Heart left ventricle (tissue), 16 donors: ENCODE measurements at regions not wholly inside any gene's neighbourhood (a gene's known extent, or its start where the extent isn't known, plus 50 kb on each side); places are given as distances from the start of the nearest gene placed in this dataset.

Experiments
- ATAC-seq, 4 donors: fragments of 200-7000 bp; cut with Tn5 transposase; one replicate each; pipeline ENCODE4 v1.9.1; 2020 to 2022; ENCODE audit warnings: moderate library complexity in 4 of 4, mild to moderate bottlenecking in 3 of 4, moderate number of reproducible peaks in 1 of 4
- DNase-seq, 5 donors: peaks; one replicate each; pipeline ENCODE4 v3.0.0-alpha.2; 2020
- H3K27ac ChIP-seq, 12 donors: fragments of 200-600 bp; sonication (generic) in 4 of 12; one replicate each; pipeline versions ENCODE4 v1.5.0 to v1.8.0; 2016 to 2022; ENCODE audit warnings: mild to moderate bottlenecking in 2 of 12
- H3K27me3 ChIP-seq, 9 donors: fragments of 200-600 bp; sonication (generic) in 2 of 9; one replicate each; pipeline versions ENCODE4 v1.5.1 to v1.8.0; 2016 to 2022; ENCODE audit warnings: mild to moderate bottlenecking in 3 of 9
- H3K36me3 ChIP-seq, 9 donors: fragments of 200-600 bp; sonication (generic) in 2 of 9; one replicate each; pipeline versions ENCODE4 v1.5.0 to v1.8.0; 2018 to 2022; ENCODE audit warnings: mild to moderate bottlenecking in 2 of 9
- H3K4me1 ChIP-seq, 12 donors: fragments of 200-600 bp; sonication (generic) in 4 of 12; one replicate each; pipeline versions ENCODE4 v1.5.0 to v1.8.0; 2016 to 2022; ENCODE audit warnings: mild to moderate bottlenecking in 3 of 12
- H3K4me3 ChIP-seq, 12 donors: fragments of 200-600 bp; sonication (generic) in 4 of 12; one replicate each; pipeline versions ENCODE4 v1.5.0 to v1.8.0; 2017 to 2022; ENCODE audit warnings: mild to moderate bottlenecking in 9 of 12, moderate library complexity in 4 of 12
- H3K9me3 ChIP-seq, 12 donors: fragments of 200-600 bp; sonication (generic) in 4 of 12; one replicate each; pipeline versions ENCODE4 v1.5.0 to v1.8.0; 2016 to 2022; ENCODE audit warnings: mild to moderate bottlenecking in 1 of 12
- POLR2A ChIP-seq, 2 donors: fragments of 450-650 bp; IDR thresholded peaks; one replicate each; pipeline ENCODE4 v1.6.1; 2017; ENCODE audit warnings: antibody characterized with exemption in 2 of 2, mild to moderate bottlenecking in 2 of 2, moderate library complexity in 2 of 2
- WGBS, 4 donors: extraction: QIAGEN DNeasy Blood & Tissue Kit in 2 of 4; methylation state at CpG; one replicate each; pipeline versions ENCODE4 v1.1.5 to v1.1.7; 2013 to 2018; 5-methylcytosine and 5-hydroxymethylcytosine counted together
- intact Hi-C, 10 donors: fragments of 100-400 bp; cut with DNase I; formaldehyde crosslinking; loops; one replicate each; pipeline versions ENCODE4 v1.11.1 to v1.14.2; 2022
- TF ChIP-seq, protein P1 (sequence below), 12 donors: fragments of 200-600 bp; sonication (generic) in 4 of 12; IDR thresholded peaks; one replicate each; pipeline versions ENCODE4 v1.5.0 to v1.8.0; 2018 to 2022; ENCODE audit warnings: antibody characterized with exemption in 12 of 12, mild to moderate bottlenecking in 5 of 12
- donor health status: ischemic (EF 13 %, LVEDD 7.1; RV severe dilation, severe dysfunction).
- donor health status: healthy with polysubstance abuse.
- donor health status: DM: no; HTN: yes; CAD: no.
- donor health status: DM: no; HTN: no; CAD: no.
- donor health status: ischemic (EF 25% LVEDD 6.9; RV normal size, moderate dysfunction).
- donor health status: ischemic (EF 25% LVEDD 5.7; RV mildly dilated, moderate dysfunction).
- donor health status: healthy.
- donor health status: DM: yes; HTN: yes; CAD: no.
- donor health status: ischemic (EF 35%, LVEDD 5.7; RV mildly dilated, moderate dysfunction).
- donor health status: nonischemic (EF 11% LVEDD 7.7; RV severe dilation, severe dysfunction).
- donor health status: DM: yes; HTN: yes; CAD: no.
- donor health status: PGD.
- donor health status: ischemic (EF 29% LVEDD 5.4; RV normal size, mild dysfunction).
- donor health status: nonischemic (EF 23%, LVEDD 6.1; RV moderate dilation, normal function).

GRCh38 chr6:130516604-130517003, 150.8 kb downstream of the TMEM200A start:
- no peaks in the 10 kb centered on the region for H3K9me3 ChIP-seq
- DNase-seq (no peak), ATAC-seq (no peak)
- TF ChIP-seq POLR2A (IDR thresholded peaks at IDR 0.05) = no peak
- TF ChIP-seq, protein P1, sequence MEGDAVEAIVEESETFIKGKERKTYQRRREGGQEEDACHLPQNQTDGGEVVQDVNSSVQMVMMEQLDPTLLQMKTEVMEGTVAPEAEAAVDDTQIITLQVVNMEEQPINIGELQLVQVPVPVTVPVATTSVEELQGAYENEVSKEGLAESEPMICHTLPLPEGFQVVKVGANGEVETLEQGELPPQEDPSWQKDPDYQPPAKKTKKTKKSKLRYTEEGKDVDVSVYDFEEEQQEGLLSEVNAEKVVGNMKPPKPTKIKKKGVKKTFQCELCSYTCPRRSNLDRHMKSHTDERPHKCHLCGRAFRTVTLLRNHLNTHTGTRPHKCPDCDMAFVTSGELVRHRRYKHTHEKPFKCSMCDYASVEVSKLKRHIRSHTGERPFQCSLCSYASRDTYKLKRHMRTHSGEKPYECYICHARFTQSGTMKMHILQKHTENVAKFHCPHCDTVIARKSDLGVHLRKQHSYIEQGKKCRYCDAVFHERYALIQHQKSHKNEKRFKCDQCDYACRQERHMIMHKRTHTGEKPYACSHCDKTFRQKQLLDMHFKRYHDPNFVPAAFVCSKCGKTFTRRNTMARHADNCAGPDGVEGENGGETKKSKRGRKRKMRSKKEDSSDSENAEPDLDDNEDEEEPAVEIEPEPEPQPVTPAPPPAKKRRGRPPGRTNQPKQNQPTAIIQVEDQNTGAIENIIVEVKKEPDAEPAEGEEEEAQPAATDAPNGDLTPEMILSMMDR (IDR thresholded peaks at IDR 0.05) = no peak
- peaks cover 0 to 8% (median 0%) of the 10 kb centered on the region in 12 donors for H3K4me1 ChIP-seq
- no peaks in the 10 kb centered on the region for H3K36me3 ChIP-seq
- WGBS, 4 donors = 76 to 85% (median 79%) methylated on average over 4 of the region's 4 CpGs
- intact Hi-C loops = no loop called here
- no peak overlapping the region for H3K27ac ChIP-seq
- no peaks in the 10 kb centered on the region for H3K27me3 ChIP-seq
- H3K4me3 ChIP-seq = no peak overlapping the region

- Histone ChIP-seq H3K36me3 (no peaks in the 10 kb centered on the region), H3K4me1 (peaks cover 0 to 8% (median 0%) of the 10 kb centered on the region in 12 donors), H3K27me3 (no peaks in the 10 kb centered on the region), H3K4me3 (no peak overlapping the region), H3K9me3 (no peaks in the 10 kb centered on the region), H3K27ac (no peak overlapping the region)
- DNase-seq (no peak), ATAC-seq (no peak)
- TF ChIP-seq, protein P1 (IDR thresholded peaks at IDR 0.05) = no peak
- TF ChIP-seq POLR2A (IDR thresholded peaks at IDR 0.05) = no peak
- intact Hi-C loops = no loop called here
- 85 to 89% (median 87%) methylated on average over 3 of the region's 3 CpGs for WGBS, 4 donors
These were observed 151.7 kb downstream of the TMEM200A start for GRCh38 chr6:130517444-130517931.

DNA sequence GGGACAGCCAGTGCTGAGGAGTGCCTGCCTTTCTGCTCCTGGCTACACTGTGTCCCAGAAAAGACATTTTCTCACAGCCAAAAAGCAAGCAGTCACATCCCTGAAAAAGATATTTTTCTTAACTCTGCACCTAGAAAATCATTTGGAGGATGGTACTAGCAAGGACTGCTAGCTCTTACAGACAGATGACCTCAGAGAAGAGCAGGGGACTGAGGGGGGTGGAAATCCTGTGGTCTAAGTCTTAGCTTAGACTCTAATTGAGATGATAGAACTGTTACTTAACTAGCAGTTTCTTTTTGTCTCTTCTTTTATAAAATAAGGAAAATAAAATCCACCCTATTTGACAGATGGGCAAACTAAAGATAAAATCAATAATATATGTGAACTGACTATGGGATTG, 152.8 kb downstream of the TMEM200A start:
- TF ChIP-seq POLR2A (IDR thresholded peaks at IDR 0.05) = no peak
- TF ChIP-seq, protein P1 (IDR thresholded peaks at IDR 0.05) = no peak
- Histone ChIP-seq H3K9me3 (no peaks in the 10 kb centered on the region), H3K27me3 (no peaks in the 10 kb centered on the region), H3K36me3 (no peaks in the 10 kb centered on the region), H3K27ac (no peak overlapping the region), H3K4me3 (no peak overlapping the region), H3K4me1 (no peaks in the 10 kb centered on the region)
- DNase-seq (no peak), ATAC-seq (no peak)
- intact Hi-C loops = no loop called here

- no peak overlapping the region for H3K4me3 ChIP-seq
- DNase-seq = no peak
- intact Hi-C loops = no loop called here
These were observed 154.4 kb downstream of the TMEM200A start for GRCh38 chr6:130520221-130520620.

More at GRCh38 chr6:130520221-130520620, 154.4 kb downstream of the TMEM200A start:
- ATAC-seq = no peak
- TF ChIP-seq POLR2A (IDR thresholded peaks at IDR 0.05) = no peak
- TF ChIP-seq, protein P1 (IDR thresholded peaks at IDR 0.05) = no peak
- no peak overlapping the region for H3K27ac ChIP-seq
- WGBS, 4 donors = 43 to 60% (median 58%) methylated on average over 3 of the region's 3 CpGs
- H3K36me3 ChIP-seq = no peaks in the 10 kb centered on the region
- no peaks in the 10 kb centered on the region for H3K9me3 ChIP-seq
- no peaks in the 10 kb centered on the region for H3K27me3 ChIP-seq
- peaks cover 0 to 5% (median 0%) of the 10 kb centered on the region in 12 donors for H3K4me1 ChIP-seq
